ENCODE measurements at regions not wholly inside any gene's neighbourhood (a gene's known extent, or its start where the extent isn't known, plus 50 kb on each side); places are given as distances from the start of the nearest gene placed in this dataset.

- no peak for TF ChIP-seq CHD7 (IDR thresholded peaks at IDR 0.05; ENCODE audit: low read depth, low read length)
These were observed 933.1 kb downstream of the EPHA3 start (continued) for GRCh38 chr3:90040554-90040953.
